ENCODE measurements at regions not wholly inside any gene's neighbourhood (a gene's known extent, or its start where the extent isn't known, plus 50 kb on each side); places are given as distances from the start of the nearest gene placed in this dataset.

GRCh38 chr22:48849963-48850657 is 977.6 kb downstream of the BRD1 start:
- no peak for DNase-seq

DNA sequence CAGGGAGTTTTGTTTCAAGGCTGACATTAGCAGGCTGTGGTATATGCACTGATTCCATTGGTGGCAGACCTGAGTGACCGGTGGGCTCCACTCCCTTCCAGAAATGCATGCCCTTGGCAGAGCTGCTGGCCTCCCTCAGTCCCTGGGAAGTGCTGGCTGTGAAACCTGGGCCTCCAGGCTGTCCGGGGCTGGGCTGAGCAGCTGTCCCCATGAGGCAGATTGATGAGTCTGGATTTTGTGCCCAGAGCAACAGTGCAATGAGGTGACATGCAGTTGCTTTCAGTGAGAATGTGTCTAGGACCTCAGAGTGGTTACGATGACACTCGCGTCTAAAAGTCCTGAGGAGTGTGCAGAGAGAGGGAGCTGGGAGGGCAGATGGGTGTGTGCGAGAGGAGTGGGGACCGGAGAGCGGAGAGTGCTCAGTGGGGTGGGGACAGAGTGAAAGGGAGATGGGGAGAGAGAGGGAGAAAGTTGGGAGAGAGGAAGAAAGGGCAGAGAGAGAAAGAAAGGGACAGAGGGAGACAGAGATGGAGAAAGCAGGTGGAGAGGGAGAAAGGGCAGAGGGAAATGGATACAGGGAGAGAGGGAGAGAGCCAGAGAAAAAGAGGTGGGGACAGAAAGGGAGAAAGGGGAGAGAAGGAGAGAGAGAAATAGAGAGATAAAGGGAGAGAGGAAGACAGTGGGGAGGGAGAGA is 978.3 kb downstream of the BRD1 start:
- DNase-seq = no peak

GRCh38 chr22:48846200-48846599 is 981.5 kb downstream of the BRD1 start:
- no peak for DNase-seq

DNA sequence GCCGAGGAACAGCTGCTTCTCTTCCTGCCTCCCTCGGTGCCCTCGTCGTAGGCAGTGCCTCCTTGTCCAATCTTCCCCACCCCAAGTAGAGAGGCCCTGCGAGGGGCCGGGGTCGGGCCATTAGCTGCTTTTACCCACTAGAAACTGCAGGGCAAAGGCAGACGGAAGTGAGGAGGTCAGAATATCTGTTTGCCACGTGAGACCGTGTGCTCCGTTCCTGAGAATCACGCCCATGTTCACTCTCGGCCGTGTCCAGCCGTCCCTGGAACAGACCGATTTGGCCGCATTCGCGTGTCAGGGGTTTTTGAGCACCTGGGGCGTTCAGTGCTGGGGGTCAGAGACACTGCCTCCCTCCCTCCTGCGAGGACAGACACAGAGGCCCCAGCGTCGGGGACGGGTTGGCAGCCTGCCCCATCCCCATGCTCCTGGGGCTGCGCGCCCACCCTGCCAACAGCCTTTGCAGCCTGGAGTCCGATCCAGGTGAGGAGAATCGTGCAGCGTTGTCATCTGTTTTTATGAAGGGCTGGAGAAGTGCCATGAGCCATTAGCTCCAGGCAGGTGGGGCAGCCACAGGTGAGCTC is 982.2 kb downstream of the BRD1 start:
- DNase-seq = no peak

DNA sequence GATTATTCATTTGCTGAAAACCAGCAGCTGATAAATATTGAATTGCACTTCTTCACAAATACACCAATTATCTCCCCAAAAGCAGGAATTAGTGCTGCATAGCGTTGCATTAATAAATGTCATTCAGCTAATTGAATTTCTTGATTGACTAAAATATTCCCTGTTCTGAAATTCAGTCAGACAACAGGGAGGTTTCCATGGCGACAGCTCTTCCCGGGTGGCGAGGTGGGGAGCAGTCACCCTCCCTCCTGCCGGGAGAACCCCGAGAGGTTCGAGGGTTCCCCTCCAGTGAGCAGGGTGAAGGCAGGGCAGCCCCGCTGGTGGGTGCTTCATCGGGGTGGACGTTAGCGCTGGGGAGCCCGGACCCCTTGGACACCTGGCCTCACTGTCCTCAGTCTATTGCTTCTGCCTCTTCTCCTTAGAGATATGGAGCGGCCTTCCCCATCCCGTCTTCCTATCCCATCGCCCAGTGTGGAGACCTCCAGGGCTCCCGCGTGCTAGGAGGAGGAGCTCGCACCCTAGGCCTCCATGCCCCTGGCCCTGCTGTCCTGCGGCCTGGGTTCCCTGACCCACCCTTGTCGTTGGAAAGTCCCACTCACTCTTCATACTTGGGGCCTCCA is 983.5 kb downstream of the BRD1 start:
- DNase-seq = no peak

GRCh38 chr22:48843640-48844039 is 984.0 kb downstream of the BRD1 start:
- no peak for DNase-seq

DNA sequence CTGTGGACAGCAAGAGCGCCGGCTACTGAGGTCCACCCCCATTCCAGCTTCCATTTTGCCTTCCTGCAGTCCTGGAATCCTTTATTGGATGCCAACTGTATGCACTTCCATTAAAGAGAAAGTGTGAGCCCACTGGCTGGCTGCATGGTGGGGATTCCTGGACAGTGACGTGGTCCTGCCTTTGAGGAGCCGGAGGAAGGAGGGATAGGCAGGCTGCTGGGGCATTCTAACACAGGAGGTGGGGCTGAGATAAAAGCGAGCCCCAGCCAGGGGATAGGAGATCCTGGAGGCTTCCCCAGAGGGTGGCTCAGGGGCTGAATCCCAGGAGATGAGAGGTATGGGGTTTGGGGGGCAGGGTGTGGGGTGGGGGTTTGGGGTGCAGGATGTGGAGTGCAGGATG is 984.7 kb downstream of the BRD1 start:
- no peak for DNase-seq

DNA sequence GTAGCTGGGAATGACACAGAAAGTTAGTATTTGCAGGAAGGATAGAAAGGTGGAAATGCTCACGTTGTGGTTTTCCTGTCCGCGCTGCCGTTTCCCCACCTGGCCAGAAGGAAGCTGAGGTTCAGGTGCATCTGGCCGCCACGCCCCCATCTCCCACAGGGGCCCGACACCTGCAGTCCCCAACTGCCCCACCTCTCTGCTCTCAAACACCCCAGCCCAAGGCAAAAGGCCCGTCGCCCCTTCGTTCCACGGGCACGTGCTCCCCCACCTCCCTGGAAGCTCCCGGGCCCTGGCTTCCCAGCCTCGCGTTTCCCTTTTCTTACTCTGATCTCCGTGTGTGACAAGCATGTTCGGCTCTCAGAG is 985.1 kb downstream of the BRD1 start:
- no peak for DNase-seq

- DNase-seq = no peak
These were observed 985.6 kb downstream of the BRD1 start for GRCh38 chr22:48841881-48842582.

DNA sequence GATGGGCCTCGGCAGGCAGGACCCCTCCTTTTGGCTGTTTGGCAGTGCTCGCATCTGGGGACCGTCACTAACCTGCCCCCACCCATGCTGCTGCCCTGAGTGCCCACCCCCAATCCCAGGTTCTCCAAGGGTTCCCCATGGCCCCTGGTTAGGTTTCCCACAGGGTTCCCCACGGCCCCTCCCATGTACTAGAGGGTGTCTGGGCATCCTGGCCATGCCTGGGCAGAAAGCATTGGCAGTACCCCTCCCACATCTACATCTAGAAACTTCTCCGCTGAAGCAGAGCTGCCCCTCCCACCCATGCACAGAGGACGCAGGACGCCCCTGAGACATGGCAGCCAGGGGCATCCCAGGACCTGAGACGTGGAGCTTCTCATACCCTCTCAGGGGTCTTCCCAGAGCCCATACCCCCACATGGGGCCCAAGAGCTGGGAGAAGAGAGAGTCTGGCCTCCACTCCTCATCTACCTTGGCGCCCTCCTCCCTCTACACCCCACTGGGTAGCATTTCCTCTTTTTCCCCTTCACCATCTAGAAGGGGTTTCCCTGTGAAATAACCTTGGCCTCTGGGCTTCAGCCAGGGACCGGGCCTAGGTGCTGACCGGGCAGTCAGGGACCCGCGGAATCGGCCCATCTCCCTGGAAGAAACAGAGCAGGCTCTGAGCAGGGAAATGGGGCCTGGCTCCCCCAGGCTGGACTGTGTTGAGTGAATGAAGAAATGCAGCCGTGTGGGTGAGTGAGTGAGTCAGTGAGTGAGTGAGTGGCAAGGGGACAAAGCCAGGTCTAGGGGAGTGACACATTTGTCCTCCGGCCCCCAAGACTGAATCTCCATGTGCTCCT is 987.3 kb downstream of the BRD1 start:
- DNase-seq = no peak

DNA sequence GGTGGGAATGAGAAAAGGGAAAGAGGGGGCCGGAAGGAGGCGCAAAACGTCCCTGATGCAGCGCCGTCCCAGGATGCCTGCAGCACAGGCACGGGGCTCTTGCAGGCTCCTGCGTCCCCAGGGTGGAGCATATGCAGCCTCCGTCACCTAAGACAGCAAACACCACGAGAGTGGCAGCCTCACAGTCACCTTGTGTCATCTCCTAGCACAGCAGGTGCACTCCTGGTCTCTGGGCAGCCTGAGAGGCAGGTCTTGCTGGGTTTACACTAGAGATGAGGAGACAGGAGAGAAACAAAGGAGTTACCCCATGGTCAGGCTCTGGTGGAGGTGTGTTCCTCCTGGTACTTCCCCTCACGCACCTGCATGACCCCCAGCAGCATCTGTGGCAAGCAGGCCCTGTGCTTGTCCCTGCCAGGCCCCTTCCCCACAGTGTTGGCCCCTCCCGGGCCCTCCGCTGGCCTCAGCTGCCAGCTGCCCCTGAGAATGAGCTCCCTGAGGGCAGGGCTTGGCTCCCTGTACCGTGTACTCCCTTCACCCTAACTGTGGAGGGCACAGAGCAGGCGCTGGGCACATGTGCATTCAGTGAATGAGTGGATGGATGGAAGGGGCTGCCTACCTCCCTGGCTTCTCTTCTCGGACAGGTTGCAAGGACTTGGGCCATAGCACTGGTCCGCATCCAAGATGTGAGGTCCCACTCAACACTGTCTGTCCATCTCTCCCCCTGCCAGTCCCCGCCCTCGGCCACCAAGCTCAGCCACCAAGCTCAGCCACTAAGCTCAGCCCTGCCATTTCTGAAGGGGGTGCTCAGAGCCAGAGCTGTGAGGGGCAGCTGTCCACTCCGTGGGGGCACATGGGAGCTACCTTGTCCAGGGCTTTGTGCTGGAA is 988.6 kb downstream of the BRD1 start:
- DNase-seq = no peak

DNA sequence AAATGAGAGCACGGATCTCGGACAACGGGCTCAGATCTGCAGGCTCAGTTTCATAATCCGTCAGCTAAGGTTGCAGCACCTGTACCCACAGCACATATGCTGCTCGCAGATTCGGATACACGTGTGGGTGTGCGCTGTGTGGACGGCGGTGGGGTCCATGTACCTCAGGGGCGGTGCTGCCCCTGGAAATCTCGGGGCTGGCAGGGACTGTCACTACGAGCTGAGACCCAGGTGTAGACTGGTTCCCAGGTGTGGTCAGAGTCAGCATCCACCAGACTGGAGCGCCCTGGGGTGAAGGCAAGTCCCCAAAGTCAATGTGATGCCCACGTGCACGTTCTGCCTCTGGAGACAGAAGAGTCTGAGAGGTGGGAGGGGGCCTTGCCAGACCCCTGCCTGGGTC is 989.3 kb downstream of the BRD1 start:
- DNase-seq = no peak

GRCh38 chr22:48837341-48837935 is 990.2 kb downstream of the BRD1 start:
- DNase-seq = no peak

GRCh38 chr22:48836673-48837340 is 990.9 kb downstream of the BRD1 start:
- no peak for DNase-seq

- DNase-seq = no peak
These were observed 991.6 kb downstream of the BRD1 start for GRCh38 chr22:48835857-48836672.

DNA sequence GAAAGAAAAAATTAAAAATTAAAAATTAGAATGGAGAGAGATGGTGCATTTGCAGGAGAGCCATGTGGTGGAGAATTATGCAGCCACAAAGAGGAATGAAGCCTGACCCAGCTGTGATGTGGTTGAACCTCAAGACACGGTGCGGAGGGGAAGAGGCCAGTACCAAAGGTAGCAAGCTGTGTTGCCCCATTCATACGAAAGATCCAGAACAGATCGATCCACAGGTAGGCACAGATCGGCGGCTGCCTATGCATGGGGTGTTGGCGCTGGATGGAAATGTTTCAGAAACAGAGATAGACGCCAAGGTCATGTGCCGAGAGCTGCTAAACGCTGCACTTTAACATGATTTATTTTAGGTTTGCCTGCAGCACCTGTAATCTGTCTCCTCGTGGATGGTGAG is 992.3 kb downstream of the BRD1 start:
- DNase-seq = no peak

GRCh38 chr22:48834404-48834803 is 993.3 kb downstream of the BRD1 start:
- no peak for DNase-seq

DNA sequence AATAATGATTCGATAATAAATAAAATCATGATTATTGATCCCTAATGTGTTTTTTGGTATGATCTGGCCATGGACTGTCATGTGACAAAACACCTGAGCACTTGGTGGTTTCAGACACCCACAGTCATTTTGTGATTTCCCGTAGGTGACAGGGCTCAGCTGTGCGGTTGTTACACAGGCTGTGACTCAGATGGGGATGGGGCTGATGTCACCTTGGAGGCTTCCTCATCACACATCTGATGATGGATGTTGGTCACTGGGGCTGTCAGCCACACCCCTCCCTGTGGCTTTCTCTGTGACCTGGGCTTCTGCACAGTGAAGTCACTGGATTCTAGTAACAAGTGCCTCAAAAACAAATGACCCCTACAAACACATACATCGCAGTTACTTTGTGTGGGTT is 995.1 kb downstream of the BRD1 start:
- DNase-seq = no peak

- DNase-seq = no peak
These were observed 997.8 kb downstream of the BRD1 start for GRCh38 chr22:48829908-48830307.

DNA sequence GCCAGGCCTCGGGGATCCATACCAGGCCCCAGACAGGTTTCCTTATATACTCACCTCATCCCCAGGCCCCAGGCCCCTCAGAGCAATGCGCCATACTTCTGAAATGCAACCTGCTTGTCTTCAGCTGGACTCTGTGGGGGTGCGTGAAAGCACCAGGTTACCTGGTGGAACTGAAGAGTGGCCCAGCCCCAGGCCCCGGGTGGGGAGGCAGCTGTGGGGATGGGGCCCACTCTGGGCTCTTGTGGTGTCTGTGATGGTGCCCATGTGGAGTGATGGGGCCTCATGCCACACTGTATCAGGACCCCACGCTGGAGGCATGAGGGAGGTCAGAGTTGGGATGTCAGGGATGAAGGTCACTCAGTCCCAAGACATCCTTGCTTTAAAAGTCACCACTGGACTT is 999.0 kb downstream of the BRD1 start:
- DNase-seq = no peak

All from hematopoietic multipotent progenitor cell treated with erythropoietin and hydrocortisone succinate and interleukin-3 and kit ligand, for 4 days (in vitro differentiated cells).